ENCODE measurements at regions not wholly inside any gene's neighbourhood (a gene's known extent, or its start where the extent isn't known, plus 50 kb on each side); places are given as distances from the start of the nearest gene placed in this dataset.

DNA sequence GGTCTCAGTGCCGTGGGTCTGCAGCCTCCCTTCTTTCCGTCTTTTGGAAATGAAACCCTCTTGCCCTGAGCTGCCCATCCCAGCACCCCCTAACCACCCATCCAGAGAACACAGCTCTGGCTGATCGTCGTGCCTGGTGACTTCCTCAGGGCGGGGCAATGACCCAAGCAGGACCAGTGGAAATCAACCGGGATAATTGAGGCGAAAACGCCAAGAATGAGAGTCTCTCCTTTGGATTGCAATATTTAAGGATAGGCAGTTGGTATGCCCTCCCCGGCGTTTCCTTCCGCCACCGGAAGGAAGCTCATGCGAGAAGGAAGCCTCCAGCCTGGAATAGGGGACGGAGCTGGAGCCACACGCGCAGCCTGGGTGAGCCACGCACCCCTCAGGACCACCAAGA lies 73.7 kb upstream of the PFKP start:
- TF ChIP-seq, protein P1, sequence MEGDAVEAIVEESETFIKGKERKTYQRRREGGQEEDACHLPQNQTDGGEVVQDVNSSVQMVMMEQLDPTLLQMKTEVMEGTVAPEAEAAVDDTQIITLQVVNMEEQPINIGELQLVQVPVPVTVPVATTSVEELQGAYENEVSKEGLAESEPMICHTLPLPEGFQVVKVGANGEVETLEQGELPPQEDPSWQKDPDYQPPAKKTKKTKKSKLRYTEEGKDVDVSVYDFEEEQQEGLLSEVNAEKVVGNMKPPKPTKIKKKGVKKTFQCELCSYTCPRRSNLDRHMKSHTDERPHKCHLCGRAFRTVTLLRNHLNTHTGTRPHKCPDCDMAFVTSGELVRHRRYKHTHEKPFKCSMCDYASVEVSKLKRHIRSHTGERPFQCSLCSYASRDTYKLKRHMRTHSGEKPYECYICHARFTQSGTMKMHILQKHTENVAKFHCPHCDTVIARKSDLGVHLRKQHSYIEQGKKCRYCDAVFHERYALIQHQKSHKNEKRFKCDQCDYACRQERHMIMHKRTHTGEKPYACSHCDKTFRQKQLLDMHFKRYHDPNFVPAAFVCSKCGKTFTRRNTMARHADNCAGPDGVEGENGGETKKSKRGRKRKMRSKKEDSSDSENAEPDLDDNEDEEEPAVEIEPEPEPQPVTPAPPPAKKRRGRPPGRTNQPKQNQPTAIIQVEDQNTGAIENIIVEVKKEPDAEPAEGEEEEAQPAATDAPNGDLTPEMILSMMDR (IDR thresholded peaks at IDR 0.05; ENCODE audit: extremely low read depth, insufficient read depth, missing control alignments), result no peak
- no peak for DNase-seq (ENCODE audit: low spot score)
- in situ Hi-C loops (cut with MboI; ENCODE audit: low pct_unique_long_range_greater_than_20kb, low sequenced_read_pairs, unreplicated experiment), result no loop called here

DNA sequence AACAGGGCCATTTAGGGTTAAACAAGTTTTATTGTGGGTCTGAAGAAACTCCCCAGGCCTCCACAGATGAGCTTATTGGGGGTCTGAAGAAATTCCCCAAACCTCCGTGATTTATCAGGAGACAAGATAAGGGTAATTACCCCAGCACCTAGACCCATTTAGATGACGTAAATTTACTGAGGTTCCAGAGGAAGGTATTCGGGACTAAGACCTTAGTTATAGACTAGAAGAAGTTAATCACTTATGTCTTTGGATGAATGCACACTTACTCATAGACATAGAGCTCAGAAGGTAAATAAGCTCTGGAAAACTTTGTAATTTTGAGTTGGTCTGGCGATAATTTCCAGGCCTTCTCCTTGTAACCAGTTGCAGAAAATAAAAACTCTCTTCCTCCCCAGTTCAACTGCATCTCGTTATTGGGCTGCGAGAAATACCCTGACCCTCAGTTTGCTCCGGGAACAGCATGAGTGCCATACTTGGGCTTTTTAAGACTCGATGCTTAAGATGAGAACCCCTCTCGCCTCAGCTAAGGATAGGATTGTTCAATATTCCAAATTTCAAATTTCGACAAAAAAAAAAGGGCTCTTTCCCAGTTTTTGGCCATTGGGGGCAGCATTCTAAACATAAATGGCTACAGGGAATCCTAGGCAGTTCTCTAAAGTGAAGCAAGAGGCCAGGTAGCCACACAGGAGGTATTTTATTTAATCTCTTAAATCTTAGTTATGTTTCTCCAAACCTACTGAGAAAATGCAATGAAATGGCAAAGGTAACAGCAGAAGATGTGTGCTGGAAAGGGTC lies 74.7 kb upstream of the PFKP start:
- DNase-seq (ENCODE audit: low spot score), result no peak
- TF ChIP-seq, protein P1 (IDR thresholded peaks at IDR 0.05; ENCODE audit: extremely low read depth, insufficient read depth, missing control alignments), result no peak
- in situ Hi-C loops (cut with MboI; ENCODE audit: low pct_unique_long_range_greater_than_20kb, low sequenced_read_pairs, unreplicated experiment), result no loop called here

DNA sequence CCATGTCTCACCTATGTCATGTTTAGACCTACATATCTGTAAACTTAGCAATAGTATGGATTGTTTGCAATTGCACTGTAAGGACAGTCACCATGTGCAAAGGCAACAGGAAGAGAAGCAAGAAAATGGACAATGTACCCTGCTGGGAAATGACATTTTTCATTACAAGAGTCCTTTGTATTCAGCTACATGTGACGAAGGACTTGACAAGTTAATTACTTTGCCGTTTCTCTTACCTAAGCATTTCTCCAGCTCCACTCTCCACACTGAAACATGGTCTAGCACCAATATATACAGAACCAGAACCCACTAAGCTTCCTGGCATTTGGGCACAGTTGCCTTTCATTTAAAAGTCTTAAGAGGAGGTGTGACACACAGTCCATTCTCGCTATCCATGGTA lies 76.6 kb upstream of the PFKP start:
- in situ Hi-C loops (cut with MboI; ENCODE audit: low pct_unique_long_range_greater_than_20kb, low sequenced_read_pairs, unreplicated experiment), result no loop called here
- DNase-seq (ENCODE audit: low spot score), result no peak
- TF ChIP-seq, protein P1 (IDR thresholded peaks at IDR 0.05; ENCODE audit: extremely low read depth, insufficient read depth, missing control alignments), result no peak

DNA sequence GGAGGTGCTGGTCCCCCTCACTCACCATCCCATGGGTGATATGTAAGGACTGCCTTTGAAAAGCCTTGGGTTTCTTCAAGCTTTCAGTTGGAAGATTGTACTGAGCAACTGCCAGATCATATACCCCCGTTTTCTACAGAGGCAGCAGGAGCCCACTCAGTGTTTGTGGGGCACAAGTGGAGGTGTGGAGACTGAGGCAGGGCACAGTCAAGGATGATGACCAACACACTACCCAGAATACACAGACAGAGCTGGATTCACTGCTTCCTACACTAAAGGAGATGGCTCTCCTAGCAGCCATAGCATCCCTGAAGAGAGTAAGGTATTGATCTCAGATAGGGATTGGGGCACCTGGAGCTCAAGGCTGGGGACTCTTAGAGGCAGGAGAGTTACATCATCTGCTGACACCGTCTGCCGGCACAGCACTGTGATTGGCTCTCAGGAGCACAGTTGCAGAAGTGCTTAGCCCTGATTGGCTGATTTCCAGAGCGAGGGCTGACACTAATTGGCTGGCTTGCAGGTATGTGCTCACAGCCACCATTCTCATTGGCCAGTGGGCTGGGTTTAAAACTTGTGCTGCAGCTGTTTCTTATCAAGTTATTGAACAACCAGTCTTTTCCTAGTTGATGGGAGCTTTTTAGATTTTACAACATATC lies 77.9 kb upstream of the PFKP start:
- in situ Hi-C loops (cut with MboI; ENCODE audit: low pct_unique_long_range_greater_than_20kb, low sequenced_read_pairs, unreplicated experiment), result no loop called here
- TF ChIP-seq, protein P1 (IDR thresholded peaks at IDR 0.05; ENCODE audit: extremely low read depth, insufficient read depth, missing control alignments), result no peak
- DNase-seq (ENCODE audit: low spot score), result no peak

DNA sequence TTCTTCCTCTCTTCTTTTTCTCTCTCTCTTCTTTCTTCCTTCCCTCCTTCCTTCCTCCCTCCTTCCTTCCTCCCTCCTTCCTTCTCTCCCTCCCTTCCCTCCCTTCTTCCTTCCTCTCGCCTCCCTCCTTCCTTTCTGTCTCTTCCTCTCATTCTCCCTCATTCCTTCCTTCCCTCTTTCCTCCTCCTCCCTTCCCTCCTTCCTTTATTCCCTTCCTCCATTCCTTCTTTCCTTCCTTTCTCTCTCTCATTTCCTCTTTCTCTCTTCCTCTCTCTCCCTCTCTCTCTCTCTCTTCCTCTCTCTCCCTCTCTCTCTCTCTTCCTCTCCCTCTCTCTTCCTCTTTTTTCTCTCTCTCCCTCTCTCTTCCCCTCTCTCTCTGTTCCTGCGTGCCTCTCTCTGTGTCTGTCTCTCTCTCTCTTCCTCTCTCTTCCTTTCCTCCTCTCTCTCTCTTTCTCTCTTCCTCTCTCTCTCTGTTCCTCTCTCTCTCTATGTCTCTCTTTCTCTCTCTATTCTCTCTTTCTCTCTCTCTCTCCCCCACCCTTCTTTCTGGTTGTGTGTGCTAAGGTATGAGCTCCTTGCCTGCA lies 80.1 kb upstream of the PFKP start:
- in situ Hi-C loops (cut with MboI; ENCODE audit: low pct_unique_long_range_greater_than_20kb, low sequenced_read_pairs, unreplicated experiment), result no loop called here
- TF ChIP-seq, protein P1 (IDR thresholded peaks at IDR 0.05; ENCODE audit: extremely low read depth, insufficient read depth, missing control alignments), result no peak
- no peak for DNase-seq (ENCODE audit: low spot score)

DNA sequence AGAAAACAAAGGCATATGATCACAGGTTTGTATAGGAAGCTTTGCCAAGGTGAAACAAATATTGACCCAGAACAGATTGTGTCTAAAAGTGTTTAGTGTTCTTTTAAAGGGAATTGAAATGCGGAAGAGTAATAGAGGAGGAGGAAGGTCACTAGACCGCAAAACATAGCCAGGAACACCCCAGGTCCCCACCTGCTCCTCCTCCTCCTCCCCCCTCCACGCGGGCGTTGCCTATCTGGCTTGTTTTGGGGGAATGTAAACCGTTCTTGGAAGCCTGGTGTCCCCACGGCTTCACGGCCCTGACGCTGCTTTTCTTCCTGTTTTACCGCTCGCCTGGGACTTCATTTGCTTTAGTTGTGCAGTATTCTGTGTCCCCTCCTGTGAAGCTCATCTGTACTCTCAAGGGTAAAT lies 81.0 kb upstream of the PFKP start:
- TF ChIP-seq, protein P1 (IDR thresholded peaks at IDR 0.05; ENCODE audit: extremely low read depth, insufficient read depth, missing control alignments), result no peak
- no peak for DNase-seq (ENCODE audit: low spot score)

More for the DNA sequence above, 81.0 kb upstream of the PFKP start:
- in situ Hi-C loops (cut with MboI; ENCODE audit: low pct_unique_long_range_greater_than_20kb, low sequenced_read_pairs, unreplicated experiment), result no loop called here

All from GM13977 (cell line).